ENCODE measurements at regions not wholly inside any gene's neighbourhood (a gene's known extent, or its start where the extent isn't known, plus 50 kb on each side); places are given as distances from the start of the nearest gene placed in this dataset.
"Not testable (repeated sequence)": the region's sequence is repeated elsewhere in the genome, so short reads cannot be mapped to it uniquely, and the experiment has no call there.

DNA sequence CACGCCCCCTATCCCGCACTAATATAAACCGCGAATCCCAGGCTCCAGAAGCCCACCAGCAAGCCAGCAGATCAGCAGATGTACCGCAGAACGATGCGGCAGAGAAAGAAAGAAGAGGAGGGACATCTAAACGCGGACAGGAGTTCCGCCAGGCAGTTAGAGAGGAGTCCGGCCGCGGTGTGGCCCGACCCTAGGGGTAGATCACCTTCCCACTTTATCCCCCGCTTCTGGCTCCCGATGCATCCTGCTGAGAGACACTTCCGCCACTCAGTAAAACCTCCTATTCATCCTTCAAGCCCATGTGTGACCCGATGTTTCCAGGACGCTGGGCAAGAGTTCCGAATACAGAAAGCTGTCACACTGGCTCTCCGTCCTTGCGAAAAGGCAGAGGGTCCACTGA lies 1046.8 kb downstream of the SLITRK5 start:
- TF ChIP-seq, protein P1, sequence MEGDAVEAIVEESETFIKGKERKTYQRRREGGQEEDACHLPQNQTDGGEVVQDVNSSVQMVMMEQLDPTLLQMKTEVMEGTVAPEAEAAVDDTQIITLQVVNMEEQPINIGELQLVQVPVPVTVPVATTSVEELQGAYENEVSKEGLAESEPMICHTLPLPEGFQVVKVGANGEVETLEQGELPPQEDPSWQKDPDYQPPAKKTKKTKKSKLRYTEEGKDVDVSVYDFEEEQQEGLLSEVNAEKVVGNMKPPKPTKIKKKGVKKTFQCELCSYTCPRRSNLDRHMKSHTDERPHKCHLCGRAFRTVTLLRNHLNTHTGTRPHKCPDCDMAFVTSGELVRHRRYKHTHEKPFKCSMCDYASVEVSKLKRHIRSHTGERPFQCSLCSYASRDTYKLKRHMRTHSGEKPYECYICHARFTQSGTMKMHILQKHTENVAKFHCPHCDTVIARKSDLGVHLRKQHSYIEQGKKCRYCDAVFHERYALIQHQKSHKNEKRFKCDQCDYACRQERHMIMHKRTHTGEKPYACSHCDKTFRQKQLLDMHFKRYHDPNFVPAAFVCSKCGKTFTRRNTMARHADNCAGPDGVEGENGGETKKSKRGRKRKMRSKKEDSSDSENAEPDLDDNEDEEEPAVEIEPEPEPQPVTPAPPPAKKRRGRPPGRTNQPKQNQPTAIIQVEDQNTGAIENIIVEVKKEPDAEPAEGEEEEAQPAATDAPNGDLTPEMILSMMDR (IDR thresholded peaks at IDR 0.05; ENCODE audit: insufficient read depth, low read length) = no peak
- no peak overlapping the region for H3K4me3 ChIP-seq (ENCODE audit: low read depth, low read length)
- DNase-seq (ENCODE audit: low read depth) = no peak

GRCh38 chr13:88718781-88719180 lies 1047.6 kb downstream of the SLITRK5 start:
- no peak overlapping the region for H3K4me3 ChIP-seq (ENCODE audit: low read depth, low read length)
- TF ChIP-seq, protein P1 (IDR thresholded peaks at IDR 0.05; ENCODE audit: insufficient read depth, low read length) = no peak
- DNase-seq (ENCODE audit: low read depth) = no peak

DNA sequence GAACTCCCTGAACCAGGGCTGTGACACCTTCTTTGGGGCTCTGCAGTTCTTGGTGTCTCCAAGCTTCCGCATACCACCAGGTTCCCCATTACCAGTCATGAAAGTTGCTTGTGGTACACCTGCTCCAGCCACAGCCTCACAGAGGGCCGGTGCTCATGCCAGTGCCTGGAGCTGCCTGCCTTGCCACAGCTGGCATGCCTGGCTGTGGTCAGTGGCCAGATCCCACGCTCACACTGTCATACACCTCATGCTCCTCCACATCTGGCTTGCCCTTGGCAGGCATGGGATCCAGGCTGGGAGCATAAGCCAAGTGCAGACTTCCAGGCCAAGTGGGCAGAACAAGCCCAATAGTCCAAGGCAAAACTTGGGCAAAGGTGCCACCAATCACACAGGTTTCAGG lies 1054.9 kb downstream of the SLITRK5 start:
- DNase-seq (ENCODE audit: low read depth) = no peak
- H3K4me3 ChIP-seq (ENCODE audit: low read depth, low read length) = no peak overlapping the region

DNA sequence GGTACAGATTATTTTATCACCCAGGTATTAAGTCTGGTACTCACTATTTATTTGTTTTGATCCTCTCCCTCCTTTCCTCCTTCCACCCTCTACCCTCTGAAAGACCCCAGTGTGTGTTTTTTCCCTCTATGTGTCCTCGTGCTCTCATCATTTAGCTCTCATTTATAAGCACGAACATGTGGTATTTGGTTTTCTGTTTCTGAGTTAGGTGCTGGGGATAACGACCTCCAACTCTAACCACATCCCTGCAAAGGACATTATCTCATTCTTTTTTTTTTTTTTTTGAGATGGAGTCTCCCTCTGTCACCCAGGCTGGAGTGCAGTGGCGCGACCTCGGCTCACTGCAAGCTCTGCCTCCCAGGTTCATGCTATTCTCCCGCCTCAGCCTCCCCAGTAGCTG lies 1056.1 kb downstream of the SLITRK5 start:
- DNase-seq (ENCODE audit: low read depth); H3K4me3 ChIP-seq (ENCODE audit: low read depth, low read length): not testable (repeated sequence)

More for the DNA sequence above, 1054.9 kb downstream of the SLITRK5 start:
- TF ChIP-seq, protein P1 (IDR thresholded peaks at IDR 0.05; ENCODE audit: insufficient read depth, low read length) = no peak

DNA sequence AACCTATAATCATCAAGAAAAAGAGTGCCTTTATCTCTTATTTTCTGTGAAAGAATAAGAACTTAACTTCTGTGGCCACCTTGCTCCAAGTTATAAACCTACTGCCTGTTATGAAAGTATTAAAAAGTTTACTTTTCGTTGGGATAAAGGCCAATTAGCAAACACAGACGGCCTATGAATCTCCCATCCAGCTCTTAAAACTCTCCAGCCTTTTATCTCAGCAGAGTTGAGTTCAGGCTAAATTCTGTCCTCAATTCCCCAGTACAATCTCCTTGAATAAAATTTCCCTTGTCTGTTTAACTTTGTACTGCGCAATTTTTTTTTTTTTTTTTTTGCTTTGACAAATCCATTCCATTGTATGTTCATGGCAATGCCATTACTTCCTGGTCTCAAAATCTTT lies 1058.4 kb downstream of the SLITRK5 start:
- H3K4me3 ChIP-seq (ENCODE audit: low read depth, low read length) = no peak overlapping the region
- no peak for DNase-seq (ENCODE audit: low read depth)
- TF ChIP-seq, protein P1 (IDR thresholded peaks at IDR 0.05; ENCODE audit: insufficient read depth, low read length) = no peak

DNA sequence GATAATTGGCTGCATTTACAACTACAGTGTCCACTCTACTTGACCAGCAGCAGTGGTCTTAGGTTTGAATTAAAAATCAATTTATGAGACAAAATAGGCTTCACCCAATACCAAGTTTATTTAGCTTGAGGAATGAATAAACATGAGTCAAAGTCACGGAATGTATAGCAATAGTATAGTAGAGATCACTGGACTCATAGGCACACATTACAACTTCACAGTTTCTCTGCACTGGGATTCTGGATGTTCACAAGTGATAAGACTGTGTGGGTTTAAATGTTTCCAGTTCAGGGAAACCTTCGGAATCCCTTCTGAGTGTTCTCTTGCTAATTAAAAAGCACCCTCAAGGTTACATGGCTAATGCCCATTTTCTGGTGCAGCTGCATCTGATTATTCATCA lies 1064.9 kb downstream of the SLITRK5 start:
- no peak for DNase-seq (ENCODE audit: low read depth)
- no peak overlapping the region for H3K4me3 ChIP-seq (ENCODE audit: low read depth, low read length)
- TF ChIP-seq, protein P1 (IDR thresholded peaks at IDR 0.05; ENCODE audit: insufficient read depth, low read length) = no peak

DNA sequence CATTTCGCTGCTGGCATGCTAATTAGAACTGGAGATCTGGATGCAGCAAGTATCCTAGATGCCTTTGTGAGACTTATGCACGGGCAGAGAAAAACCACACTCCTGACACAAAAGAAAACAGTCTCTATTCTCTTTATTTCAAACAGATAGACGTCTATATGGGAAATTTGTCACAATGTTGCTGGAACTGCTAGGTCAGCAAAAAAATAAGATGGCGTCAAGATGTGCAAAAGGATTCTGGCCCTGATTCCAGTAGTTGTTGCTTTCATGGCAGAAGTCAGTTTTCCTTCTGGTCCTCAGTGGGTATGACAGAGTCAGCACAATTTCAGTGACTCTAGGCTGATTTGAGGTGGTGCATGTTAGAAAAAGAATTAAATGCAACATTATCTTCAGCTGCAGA lies 1068.0 kb downstream of the SLITRK5 start:
- DNase-seq (ENCODE audit: low read depth) = no peak
- no peak overlapping the region for H3K4me3 ChIP-seq (ENCODE audit: low read depth, low read length)
- TF ChIP-seq, protein P1 (IDR thresholded peaks at IDR 0.05; ENCODE audit: insufficient read depth, low read length) = no peak
